Esophagus squamous epithelium (tissue), 5 donors: ENCODE measurements at regions not wholly inside any gene's neighbourhood (a gene's known extent, or its start where the extent isn't known, plus 50 kb on each side); places are given as distances from the start of the nearest gene placed in this dataset.

Experiments
- DNase-seq: peaks from one replicate; lab custom pipeline; 2025; lab: John Stamatoyannopoulos, UW
- H3K27ac ChIP-seq, 4 donors: fragments of 200-600 bp; sonication (generic); one replicate each; pipeline ENCODE4 v1.5.1; 2016 to 2019; ENCODE audit warnings: mild to moderate bottlenecking in 1 of 4
- H3K27me3 ChIP-seq, 4 donors: fragments of 200-600 bp; sonication (generic); 1 replicate in 3 of 4; 2 replicates in 1 of 4; pipeline versions ENCODE4 v1.5.1 to v1.6.0; 2017 to 2021; ENCODE audit warnings: antibody characterized with exemption in 1 of 4
- H3K36me3 ChIP-seq, 3 donors: fragments of 200-600 bp; sonication (generic); one replicate each; pipeline ENCODE4 v1.5.1; 2016 to 2019
- H3K4me1 ChIP-seq, 3 donors: fragments of 200-600 bp; sonication (generic); one replicate each; pipeline ENCODE4 v1.5.1; 2017 to 2019
- H3K4me3 ChIP-seq, 4 donors: fragments of 200-600 bp; sonication (generic); 1 replicate in 3 of 4; 2 replicates in 1 of 4; pipeline ENCODE4 v1.5.1; 2016 to 2019; ENCODE audit warnings: mild to moderate bottlenecking in 2 of 4, moderate library complexity in 1 of 4
- H3K9me3 ChIP-seq, 3 donors: fragments of 200-600 bp; sonication (generic); one replicate each; pipeline ENCODE4 v1.5.1; 2016 to 2019
- POLR2A ChIP-seq, 4 donors: fragments of 450-650 bp; IDR thresholded peaks; one replicate each; pipeline ENCODE4 v1.6.1; 2017; ENCODE audit warnings: antibody characterized with exemption in 4 of 4, mild to moderate bottlenecking in 4 of 4, moderate library complexity in 3 of 4
- WGBS, 2 donors: methylation state at CpG; one replicate each; pipeline ENCODE4 v1.1.5; 2018; 5-methylcytosine and 5-hydroxymethylcytosine counted together
- intact Hi-C: fragments of 100-400 bp; cut with DNase I; formaldehyde crosslinking; loops from one replicate; pipeline ENCODE4 v1.15.0; 2022
- TF ChIP-seq, protein P1 (sequence below), 6 experiments: fragments of 450-650 bp in 4 of 6; fragments of 200-600 bp in 2 of 6; sonication (generic) in 2 of 6; IDR thresholded peaks; one replicate each; pipeline ENCODE4 v1.5.1; 2016 to 2019; ENCODE audit warnings: antibody characterized with exemption in 6 of 6, mild to moderate bottlenecking in 4 of 6, moderate library complexity in 4 of 6
- donor health status: DM: yes; HTN: yes; CAD: no.

DNA sequence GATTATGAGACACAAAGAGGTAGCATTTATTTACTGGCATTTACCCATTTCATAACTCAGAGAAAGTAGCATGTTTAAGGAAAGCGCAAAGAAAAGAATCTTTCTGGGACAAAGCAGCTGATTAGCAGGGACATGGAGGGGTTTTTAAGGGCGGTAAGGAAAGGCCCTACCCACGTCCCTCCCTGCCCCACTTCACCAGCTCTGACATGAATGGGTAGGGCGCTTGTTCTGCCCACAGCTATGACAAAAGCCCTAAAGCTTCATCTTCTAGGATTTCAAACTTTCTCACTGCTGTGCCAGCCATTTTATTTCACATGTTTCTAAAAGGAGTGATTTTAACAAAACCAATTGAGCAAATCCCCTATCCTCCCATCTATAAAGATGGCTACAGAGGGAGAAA is 406.9 kb upstream of the KLF6 start:
- no peaks in the 10 kb centered on the region for H3K36me3 ChIP-seq
- WGBS, 2 donors: 61 to 87% methylated on average over 4 of the region's 4 CpGs
- peak overlapping the region; percentile 33 to 88 (median 75) for H3K27ac ChIP-seq
- no peak overlapping the region for H3K4me3 ChIP-seq
- peaks cover 0 to 38% (median 11%) of the 10 kb centered on the region in 3 donors for H3K4me1 ChIP-seq
- DNase-seq: no peak
- no peaks in the 10 kb centered on the region for H3K9me3 ChIP-seq
- intact Hi-C loops: no loop called here
- TF ChIP-seq, protein P1, sequence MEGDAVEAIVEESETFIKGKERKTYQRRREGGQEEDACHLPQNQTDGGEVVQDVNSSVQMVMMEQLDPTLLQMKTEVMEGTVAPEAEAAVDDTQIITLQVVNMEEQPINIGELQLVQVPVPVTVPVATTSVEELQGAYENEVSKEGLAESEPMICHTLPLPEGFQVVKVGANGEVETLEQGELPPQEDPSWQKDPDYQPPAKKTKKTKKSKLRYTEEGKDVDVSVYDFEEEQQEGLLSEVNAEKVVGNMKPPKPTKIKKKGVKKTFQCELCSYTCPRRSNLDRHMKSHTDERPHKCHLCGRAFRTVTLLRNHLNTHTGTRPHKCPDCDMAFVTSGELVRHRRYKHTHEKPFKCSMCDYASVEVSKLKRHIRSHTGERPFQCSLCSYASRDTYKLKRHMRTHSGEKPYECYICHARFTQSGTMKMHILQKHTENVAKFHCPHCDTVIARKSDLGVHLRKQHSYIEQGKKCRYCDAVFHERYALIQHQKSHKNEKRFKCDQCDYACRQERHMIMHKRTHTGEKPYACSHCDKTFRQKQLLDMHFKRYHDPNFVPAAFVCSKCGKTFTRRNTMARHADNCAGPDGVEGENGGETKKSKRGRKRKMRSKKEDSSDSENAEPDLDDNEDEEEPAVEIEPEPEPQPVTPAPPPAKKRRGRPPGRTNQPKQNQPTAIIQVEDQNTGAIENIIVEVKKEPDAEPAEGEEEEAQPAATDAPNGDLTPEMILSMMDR (IDR thresholded peaks at IDR 0.05): no peak
- TF ChIP-seq POLR2A (IDR thresholded peaks at IDR 0.05): no peak
- no peaks in the 10 kb centered on the region for H3K27me3 ChIP-seq

GRCh38 chr10:4191354-4191753 is 406.3 kb upstream of the KLF6 start:
- TF ChIP-seq, protein P1 (IDR thresholded peaks at IDR 0.05): no peak
- TF ChIP-seq POLR2A (IDR thresholded peaks at IDR 0.05): no peak
- peaks cover 0 to 33% (median 7%) of the 10 kb centered on the region in 3 donors for H3K4me1 ChIP-seq
- no peak overlapping the region for H3K4me3 ChIP-seq
- intact Hi-C loops: no loop called here
- peak overlapping the region; percentile 33 to 88 (median 75) for H3K27ac ChIP-seq
- WGBS, 2 donors: 37 to 39% methylated on average over 8 of the region's 8 CpGs
- H3K36me3 ChIP-seq: no peaks in the 10 kb centered on the region
- H3K27me3 ChIP-seq: no peaks in the 10 kb centered on the region
- DNase-seq: no peak
- H3K9me3 ChIP-seq: no peaks in the 10 kb centered on the region

DNA sequence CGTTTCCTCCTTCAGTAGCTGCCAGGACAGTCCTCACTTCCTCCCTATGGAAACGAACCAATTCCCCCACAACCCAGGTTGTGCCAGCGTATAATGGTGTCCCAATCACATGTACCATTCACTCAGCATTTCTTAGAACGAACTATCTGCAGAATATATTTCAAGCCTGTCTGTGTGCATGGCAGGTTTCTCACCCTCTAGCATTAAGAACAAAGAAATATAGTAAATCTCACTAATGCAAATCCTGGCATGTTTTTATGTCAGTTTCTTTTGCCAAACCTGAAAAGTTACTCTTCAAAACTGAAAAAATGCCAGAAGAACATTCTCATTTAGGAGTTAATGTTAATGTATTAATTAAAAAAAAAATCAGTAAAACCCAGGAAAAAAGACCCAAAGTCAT is 405.9 kb upstream of the KLF6 start:
- TF ChIP-seq, protein P1 (IDR thresholded peaks at IDR 0.05): no peak
- no peak for TF ChIP-seq POLR2A (IDR thresholded peaks at IDR 0.05)
- 49 to 56% methylated on average over 4 of the region's 4 CpGs for WGBS, 2 donors
- no peaks in the 10 kb centered on the region for H3K27me3 ChIP-seq
- intact Hi-C loops: no loop called here
- H3K4me3 ChIP-seq: no peak overlapping the region
- H3K36me3 ChIP-seq: no peaks in the 10 kb centered on the region
- peaks cover 0 to 28% (median 7%) of the 10 kb centered on the region in 3 donors for H3K4me1 ChIP-seq
- H3K9me3 ChIP-seq: no peaks in the 10 kb centered on the region
- no peak for DNase-seq
- peak overlapping the region in 2 of 4 donors; percentile 79 to 88 for H3K27ac ChIP-seq

DNA sequence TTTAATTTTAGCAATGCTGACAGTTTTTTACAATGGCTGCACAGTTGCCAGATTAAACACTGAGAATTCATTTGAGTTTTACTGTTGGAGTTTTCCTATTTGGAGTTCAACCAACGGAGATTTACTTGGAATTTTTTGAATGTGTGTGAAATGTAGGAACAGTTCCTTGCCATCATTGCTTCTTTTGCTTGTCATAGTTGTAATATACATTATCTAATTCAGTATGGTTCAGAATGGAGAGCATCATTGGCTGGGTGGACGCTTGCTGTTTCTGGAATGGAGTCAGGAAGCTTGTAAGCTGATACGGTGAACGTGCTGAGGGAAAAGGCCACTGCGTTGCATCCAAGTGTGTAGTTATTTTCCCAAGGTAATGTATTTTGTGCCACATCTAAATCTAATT is 404.3 kb upstream of the KLF6 start:
- no peaks in the 10 kb centered on the region for H3K36me3 ChIP-seq
- H3K27ac ChIP-seq: no peak overlapping the region
- no peak for DNase-seq
- H3K27me3 ChIP-seq: no peaks in the 10 kb centered on the region
- H3K9me3 ChIP-seq: no peaks in the 10 kb centered on the region
- WGBS, 2 donors: 83 to 91% methylated on average over 5 of the region's 5 CpGs
- H3K4me1 ChIP-seq: peaks cover 0 to 28% (median 7%) of the 10 kb centered on the region in 3 donors
- no peak overlapping the region for H3K4me3 ChIP-seq
- TF ChIP-seq, protein P1 (IDR thresholded peaks at IDR 0.05): no peak
- no peak for TF ChIP-seq POLR2A (IDR thresholded peaks at IDR 0.05)
- intact Hi-C loops: no loop called here

GRCh38 chr10:4188406-4188805 is 403.4 kb upstream of the KLF6 start:
- TF ChIP-seq, protein P1 (IDR thresholded peaks at IDR 0.05): no peak
- no peak for TF ChIP-seq POLR2A (IDR thresholded peaks at IDR 0.05)
- Histone ChIP-seq H3K4me1 (peaks cover 0 to 28% (median 7%) of the 10 kb centered on the region in 3 donors), H3K36me3 (no peaks in the 10 kb centered on the region), H3K9me3 (no peaks in the 10 kb centered on the region), H3K27ac (no peak overlapping the region), H3K27me3 (no peaks in the 10 kb centered on the region), H3K4me3 (no peak overlapping the region)
- WGBS, 2 donors: 94 to 98% methylated on average over 11 to 15 of the region's 15 CpGs
- DNase-seq: no peak
- intact Hi-C loops: no loop called here
